ENCODE measurements at regions not wholly inside any gene's neighbourhood (a gene's known extent, or its start where the extent isn't known, plus 50 kb on each side); places are given as distances from the start of the nearest gene placed in this dataset.

DNA sequence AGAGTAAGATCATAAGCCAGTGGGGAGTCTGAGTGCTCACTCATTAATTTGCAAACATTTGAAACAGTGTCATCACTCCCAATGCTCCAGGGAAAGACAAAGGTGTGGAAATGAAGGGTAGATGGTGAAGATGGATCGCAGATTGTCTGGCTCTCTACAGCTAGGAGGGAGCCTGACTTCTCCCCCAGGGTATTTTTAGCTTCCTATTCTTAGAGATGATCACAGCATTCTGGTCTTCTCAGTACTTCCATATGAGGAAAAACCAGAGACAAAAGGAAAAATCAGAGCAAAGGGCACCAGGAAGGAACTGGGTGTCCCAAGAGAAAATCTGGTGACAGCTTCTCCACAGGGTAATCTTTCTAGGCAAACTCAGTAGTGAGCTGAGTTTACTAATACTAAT lies 401.9 kb upstream of the GRIA1 start:
- TF ChIP-seq, protein P1, sequence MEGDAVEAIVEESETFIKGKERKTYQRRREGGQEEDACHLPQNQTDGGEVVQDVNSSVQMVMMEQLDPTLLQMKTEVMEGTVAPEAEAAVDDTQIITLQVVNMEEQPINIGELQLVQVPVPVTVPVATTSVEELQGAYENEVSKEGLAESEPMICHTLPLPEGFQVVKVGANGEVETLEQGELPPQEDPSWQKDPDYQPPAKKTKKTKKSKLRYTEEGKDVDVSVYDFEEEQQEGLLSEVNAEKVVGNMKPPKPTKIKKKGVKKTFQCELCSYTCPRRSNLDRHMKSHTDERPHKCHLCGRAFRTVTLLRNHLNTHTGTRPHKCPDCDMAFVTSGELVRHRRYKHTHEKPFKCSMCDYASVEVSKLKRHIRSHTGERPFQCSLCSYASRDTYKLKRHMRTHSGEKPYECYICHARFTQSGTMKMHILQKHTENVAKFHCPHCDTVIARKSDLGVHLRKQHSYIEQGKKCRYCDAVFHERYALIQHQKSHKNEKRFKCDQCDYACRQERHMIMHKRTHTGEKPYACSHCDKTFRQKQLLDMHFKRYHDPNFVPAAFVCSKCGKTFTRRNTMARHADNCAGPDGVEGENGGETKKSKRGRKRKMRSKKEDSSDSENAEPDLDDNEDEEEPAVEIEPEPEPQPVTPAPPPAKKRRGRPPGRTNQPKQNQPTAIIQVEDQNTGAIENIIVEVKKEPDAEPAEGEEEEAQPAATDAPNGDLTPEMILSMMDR (IDR thresholded peaks at IDR 0.05) = no peak
- no peak for TF ChIP-seq POLR2A (IDR thresholded peaks at IDR 0.05)
